ENCODE measurements at regions not wholly inside any gene's neighbourhood (a gene's known extent, or its start where the extent isn't known, plus 50 kb on each side); places are given as distances from the start of the nearest gene placed in this dataset.

- TF ChIP-seq CTCF (IDR thresholded peaks at IDR 0.05 in 4 of 5, conservative IDR thresholded peaks at IDR 0.05 in 1 of 5), result no peak
- TF ChIP-seq POLR2A (IDR thresholded peaks at IDR 0.05), result no peak
These were observed 406.3 kb downstream of the DTHD1 start for GRCh38 chr4:36687681-36688080.

All from gastrocnemius medialis (tissue), 4 donors.